HG03439 (cell line): ENCODE measurements at regions not wholly inside any gene's neighbourhood (a gene's known extent, or its start where the extent isn't known, plus 50 kb on each side); places are given as distances from the start of the nearest gene placed in this dataset.
"Not testable (repeated sequence)": the region's sequence is repeated elsewhere in the genome, so short reads cannot be mapped to it uniquely, and the experiment has no call there.

ENCODE experiments used
- ATAC-seq: cut with Tn5 transposase; IDR thresholded peaks from one replicate; pipeline ENCODE4 v1.9.1; 2021; ENCODE audit warnings: mild to moderate bottlenecking, moderate library complexity; ENCODE audit not compliant: unreplicated experiment

GRCh38 chr16:63684149-63685101 lies 1437.4 kb downstream of the CDH11 start:
- ATAC-seq = no peak

DNA sequence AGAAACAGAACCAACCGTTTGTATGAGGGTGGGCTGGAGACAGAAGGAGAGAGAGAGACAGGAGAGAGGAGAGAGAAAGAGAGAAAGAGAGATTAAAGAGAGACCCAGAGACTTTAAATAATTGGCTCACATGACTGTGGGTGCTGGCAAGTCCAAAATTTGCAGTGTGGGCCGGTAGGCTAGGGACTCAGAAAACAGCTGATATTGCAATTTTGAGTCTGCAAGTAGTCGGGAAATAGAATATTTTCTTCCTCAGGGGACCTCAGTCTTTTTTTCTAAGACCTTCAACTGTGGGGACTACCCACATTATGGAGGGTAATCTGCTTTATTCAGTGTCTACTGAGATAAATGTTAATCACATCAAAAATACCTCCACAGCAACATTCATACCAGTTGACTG lies 1439.0 kb downstream of the CDH11 start:
- no peak for ATAC-seq

- ATAC-seq = no peak
Observed at GRCh38 chr16:63672493-63672892, 1449.4 kb downstream of the CDH11 start.

DNA sequence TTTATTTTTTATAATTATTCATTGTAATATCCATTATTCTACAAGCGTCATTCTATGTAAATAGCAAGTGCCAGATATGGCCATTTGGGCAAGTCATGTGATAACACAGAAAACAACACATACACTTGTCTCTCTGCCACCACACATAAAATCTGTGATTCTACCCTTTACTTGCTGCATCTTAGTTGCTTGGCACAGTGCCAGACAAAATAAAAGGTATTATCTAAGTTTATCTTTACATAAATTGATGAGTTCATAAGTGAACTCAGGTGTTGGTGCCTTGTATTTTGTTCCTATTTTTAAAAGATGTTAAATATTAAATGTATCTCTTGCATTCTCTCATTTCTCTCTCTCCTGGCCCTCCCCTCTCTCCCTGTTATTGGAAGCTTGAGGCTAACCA lies 1458.7 kb downstream of the CDH11 start:
- ATAC-seq = no peak

GRCh38 chr16:63655846-63656245 lies 1466.0 kb downstream of the CDH11 start:
- ATAC-seq = no peak

- no peak for ATAC-seq
Observed at GRCh38 chr16:63653044-63653839, 1468.6 kb downstream of the CDH11 start.

DNA sequence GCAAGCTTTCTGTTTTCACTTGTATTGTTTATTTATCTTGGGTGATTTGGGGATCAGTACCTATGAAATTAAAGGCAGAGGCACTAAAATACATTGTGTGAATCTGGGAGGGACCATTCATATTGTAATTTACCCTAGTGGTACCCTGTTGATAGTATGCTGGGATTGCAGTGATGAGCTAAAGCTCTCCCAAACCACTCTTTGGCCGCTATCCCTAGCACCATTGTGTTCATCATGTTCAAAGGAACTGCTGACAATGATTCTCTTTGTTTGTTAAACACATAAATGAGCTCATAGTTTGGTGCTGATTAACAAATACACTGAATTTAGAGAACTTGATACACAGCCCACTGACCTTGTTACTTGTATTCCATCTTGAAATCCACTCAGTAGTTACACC lies 1469.8 kb downstream of the CDH11 start:
- no peak for ATAC-seq

GRCh38 chr16:63650550-63650949 lies 1471.3 kb downstream of the CDH11 start:
- ATAC-seq = no peak

- not testable (repeated sequence) for ATAC-seq
Observed at GRCh38 chr16:63633706-63634445, 1488.0 kb downstream of the CDH11 start.

GRCh38 chr16:63629272-63629671 lies 1492.6 kb downstream of the CDH11 start:
- no peak for ATAC-seq

- ATAC-seq = no peak
Observed at GRCh38 chr16:63628812-63629211, 1493.1 kb downstream of the CDH11 start.

- ATAC-seq = no peak
Observed at GRCh38 chr16:63625126-63625525, 1496.7 kb downstream of the CDH11 start.

DNA sequence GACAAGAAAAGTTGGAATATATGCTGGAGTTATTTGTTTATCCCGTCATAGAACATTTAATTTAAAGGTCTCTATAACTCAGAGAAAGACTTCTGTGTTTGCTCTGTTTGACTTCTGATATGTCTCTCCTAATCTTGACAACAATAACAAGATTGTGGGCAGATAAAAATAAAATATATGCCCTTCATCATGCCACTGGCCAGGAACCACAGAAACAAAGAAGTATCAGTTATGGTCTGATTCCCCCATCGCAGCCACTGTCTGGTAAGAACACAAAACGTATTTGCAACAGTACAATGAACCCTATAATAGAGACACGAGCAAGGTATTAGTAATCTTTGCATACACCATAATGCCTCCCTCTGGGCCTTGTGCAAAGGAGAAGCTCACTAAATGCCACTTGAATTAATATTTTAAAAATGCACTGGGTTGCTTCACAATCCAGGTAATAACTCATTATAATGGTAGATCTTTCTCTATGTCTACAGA lies 1498.3 kb downstream of the CDH11 start:
- no peak for ATAC-seq

GRCh38 chr16:63618896-63619485 lies 1502.9 kb downstream of the CDH11 start:
- ATAC-seq = no peak

DNA sequence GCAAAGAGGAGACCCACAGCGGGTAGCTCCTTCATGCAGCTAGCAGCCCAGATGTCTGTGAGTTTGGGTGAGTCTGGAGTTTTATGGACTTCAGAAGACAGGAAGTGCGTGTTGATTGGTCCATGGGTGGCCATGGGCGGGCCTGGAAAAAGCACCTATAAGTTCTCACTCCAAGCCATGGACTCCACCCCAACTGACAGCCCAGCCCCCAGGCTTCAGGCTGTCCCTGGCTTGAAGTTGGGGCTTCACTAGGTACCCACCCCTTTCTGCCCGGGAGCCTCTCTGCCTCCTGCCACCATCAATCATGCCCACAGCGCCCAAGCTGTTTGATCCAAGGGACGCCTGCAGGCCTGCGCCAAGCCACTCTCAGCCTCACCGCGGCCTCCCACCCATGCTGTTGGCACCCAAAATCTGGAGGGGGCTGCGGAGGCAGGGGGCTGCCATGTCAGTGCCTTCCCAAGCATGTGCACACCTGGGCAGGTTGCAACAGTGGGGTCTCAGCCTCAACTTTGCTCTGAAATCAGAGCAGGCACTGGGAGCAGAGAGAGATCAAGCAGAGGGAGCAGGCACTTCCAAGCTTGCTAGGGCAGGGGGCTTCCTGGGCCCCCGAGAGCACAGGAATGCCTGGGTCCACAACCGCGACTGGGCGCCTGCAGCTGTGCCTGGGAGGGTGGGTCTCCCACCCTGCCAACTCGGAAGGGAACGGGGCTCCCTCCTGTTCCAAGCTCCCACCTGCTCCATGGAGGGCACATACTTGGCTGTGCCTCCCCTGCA lies 1503.7 kb downstream of the CDH11 start:
- no peak for ATAC-seq

DNA sequence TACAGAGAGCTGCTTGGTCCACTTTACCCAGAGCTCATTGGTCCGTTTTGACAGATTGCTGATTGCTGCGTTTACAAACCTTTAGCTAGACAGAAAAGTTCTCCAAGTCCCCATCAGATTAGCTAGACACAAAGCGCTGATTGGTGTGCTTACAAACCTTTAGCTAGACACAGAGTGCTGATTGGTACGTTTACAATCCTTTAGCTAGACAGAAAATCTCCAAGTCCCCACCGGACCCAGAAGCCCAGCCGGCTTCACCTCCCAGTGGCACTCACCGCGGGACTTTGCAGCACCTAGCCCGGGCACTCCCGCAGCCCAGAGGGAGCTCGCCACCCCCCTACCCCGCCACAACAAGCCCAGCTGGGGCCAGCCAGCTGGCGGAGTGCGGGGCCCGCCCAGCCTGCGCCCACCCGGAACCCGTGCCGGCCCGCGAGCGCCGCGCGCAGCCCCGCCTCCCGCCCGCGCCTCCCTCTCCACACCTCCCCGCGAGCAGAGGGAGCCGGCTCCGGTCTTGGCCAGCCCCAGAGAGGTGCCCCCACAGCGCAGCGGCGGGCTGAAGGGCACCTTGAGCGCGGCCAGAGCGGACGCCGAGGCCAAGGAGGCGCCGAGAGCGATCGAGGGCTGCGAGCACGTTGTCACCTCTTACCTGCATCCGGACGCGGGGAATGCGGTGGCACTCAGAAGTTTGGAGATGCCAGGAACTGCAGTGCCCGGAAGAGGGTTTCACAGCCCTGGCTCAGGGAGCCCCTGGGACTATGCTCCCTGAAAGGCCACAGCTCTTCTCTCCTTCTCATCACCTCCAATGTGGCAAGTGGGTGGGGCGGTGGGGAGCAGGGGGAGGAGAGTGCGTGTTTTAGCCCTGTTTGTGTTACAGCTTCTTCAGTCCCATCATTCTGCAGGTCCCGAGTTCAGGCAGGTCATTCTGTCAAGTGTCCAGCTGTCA lies 1504.5 kb downstream of the CDH11 start:
- no peak for ATAC-seq

DNA sequence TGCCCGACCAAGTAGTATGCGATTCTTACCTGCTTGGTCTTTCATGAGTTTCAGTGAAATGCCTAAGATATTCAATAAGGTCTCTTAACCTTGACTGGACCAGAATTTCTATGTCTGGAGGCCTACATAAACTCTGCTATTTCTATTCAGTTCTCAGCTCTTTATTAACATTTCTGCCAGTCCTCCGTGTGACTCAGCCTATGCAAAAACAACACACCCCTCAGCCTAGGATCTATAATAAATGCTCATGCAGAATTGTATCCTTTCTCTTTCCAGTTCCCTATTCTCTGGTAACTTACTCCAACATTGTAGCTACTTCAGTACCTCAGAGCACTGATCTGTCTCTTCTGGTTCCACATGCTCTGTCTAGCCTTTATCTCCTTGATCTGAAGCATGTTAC lies 1507.4 kb downstream of the CDH11 start:
- ATAC-seq = no peak

DNA sequence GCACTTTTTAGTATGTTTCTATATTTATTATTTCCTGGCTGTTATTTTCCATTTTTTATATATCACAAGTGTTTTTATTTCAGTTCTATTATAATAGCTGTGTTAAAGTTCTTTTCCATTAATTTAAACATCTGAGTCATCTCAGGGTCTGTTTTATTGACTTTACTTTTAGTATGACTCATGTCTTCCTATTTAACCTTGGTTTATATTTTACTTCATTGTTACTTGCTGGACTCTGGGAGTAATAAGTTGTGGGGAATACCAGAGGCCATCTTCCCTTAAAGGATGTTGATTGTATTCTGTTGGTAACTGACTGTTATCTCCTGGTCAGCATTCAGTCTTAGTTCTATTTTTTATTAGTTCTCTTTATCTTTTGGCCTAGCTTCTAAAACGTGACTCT lies 1508.2 kb downstream of the CDH11 start:
- no peak for ATAC-seq
